AG04449 (cell line): ENCODE measurements at regions not wholly inside any gene's neighbourhood (a gene's known extent, or its start where the extent isn't known, plus 50 kb on each side); places are given as distances from the start of the nearest gene placed in this dataset.
"Not testable (repeated sequence)": the region's sequence is repeated elsewhere in the genome, so short reads cannot be mapped to it uniquely, and the experiment has no call there.

ENCODE experiments used
- CTCF ChIA-PET: fragments of 350-600 bp; formaldehyde crosslinking; extraction: SDS; loops from one replicate; lab custom pipeline; 2021; ENCODE audit warnings: antibody characterized with exemption; lab: Yijun Ruan, JAX
- POLR2A ChIA-PET: fragments of 400-600, 350-600 bp; formaldehyde crosslinking; extraction: SDS; loops from one replicate; lab custom pipeline; 2020; ENCODE audit warnings: antibody characterized with exemption, inconsistent platforms; lab: Yijun Ruan, JAX
- DNase-seq: peaks from one replicate; pipeline ENCODE4 v3.0.0-alpha.2; 2010; ENCODE audit warnings: low read depth, low spot score
- H3K4me3 ChIP-seq: 2 replicates; pipeline ENCODE4 v1.5.1; 2011; ENCODE audit warnings: low read depth, mild to moderate bottlenecking, control low read depth, low read length
- CTCF ChIP-seq: IDR thresholded peaks from one replicate; pipeline ENCODE4 v1.5.1; 2011; ENCODE audit warnings: mild to moderate bottlenecking, moderate library complexity, low read length, control low read depth, inconsistent platforms; ENCODE audit not compliant: insufficient read depth; ENCODE audit errors: missing control alignments

GRCh38 chr1:233722212-233722979 is 108.5 kb downstream of the KCNK1 start:
- CTCF ChIA-PET, result no interaction called here
- POLR2A ChIA-PET, result no interaction called here
- H3K4me3 ChIP-seq, result no peak overlapping the region
- TF ChIP-seq CTCF, result no peak
- no peak for DNase-seq

GRCh38 chr1:233723387-233723786 is 109.5 kb downstream of the KCNK1 start:
- TF ChIP-seq CTCF, result no peak
- CTCF ChIA-PET, result no interaction called here
- DNase-seq, result no peak
- H3K4me3 ChIP-seq, result no peak overlapping the region
- POLR2A ChIA-PET, result no interaction called here

- CTCF ChIA-PET, POLR2A ChIA-PET, H3K4me3 ChIP-seq, DNase-seq: not testable (repeated sequence)
Observed at GRCh38 chr1:233724131-233724631, 110.3 kb downstream of the KCNK1 start.

- POLR2A ChIA-PET, result no interaction called here
- no peak for TF ChIP-seq CTCF
Observed at GRCh38 chr1:233725423-233725822, 111.5 kb downstream of the KCNK1 start.

GRCh38 chr1:233728721-233729120 is 114.8 kb downstream of the KCNK1 start:
- CTCF ChIA-PET, result no interaction called here
- POLR2A ChIA-PET, result no interaction called here
- no peak overlapping the region for H3K4me3 ChIP-seq
- DNase-seq, result no peak
- TF ChIP-seq CTCF, result no peak

More at GRCh38 chr1:233725423-233725822, 111.5 kb downstream of the KCNK1 start:
- DNase-seq, result no peak
- no peak overlapping the region for H3K4me3 ChIP-seq
- CTCF ChIA-PET, result no interaction called here

GRCh38 chr1:233730380-233730779 is 116.5 kb downstream of the KCNK1 start:
- DNase-seq, result no peak
- ChIA-PET POLR2A (no interaction called here), CTCF (no interaction called here)
- no peak for TF ChIP-seq CTCF
- no peak overlapping the region for H3K4me3 ChIP-seq

GRCh38 chr1:233730809-233731208 is 116.9 kb downstream of the KCNK1 start:
- CTCF ChIA-PET, result no interaction called here
- POLR2A ChIA-PET, result no interaction called here
- DNase-seq, result no peak
- H3K4me3 ChIP-seq, result no peak overlapping the region
- TF ChIP-seq CTCF, result no peak
